KMS-11 (cell line): ENCODE measurements at regions not wholly inside any gene's neighbourhood (a gene's known extent, or its start where the extent isn't known, plus 50 kb on each side); places are given as distances from the start of the nearest gene placed in this dataset.

Experiments
- H2AFZ ChIP-seq: fragments of 200-600 bp; sonication (generic); 2 replicates; pipeline ENCODE4 v1.6.1; 2016; ENCODE audit warnings: antibody characterized with exemption, mixed run types, low read depth
- H3K27ac ChIP-seq: fragments of 200-600 bp; sonication (generic); 2 replicates; pipeline ENCODE4 v1.6.1; 2016; ENCODE audit warnings: mild to moderate bottlenecking, mixed run types
- H3K27me3 ChIP-seq: fragments of 200-600 bp; sonication (generic); 2 replicates; pipeline ENCODE4 v1.6.1; 2017; ENCODE audit warnings: mild to moderate bottlenecking, low read depth, mixed run types, moderate library complexity; ENCODE audit not compliant: insufficient read depth
- H3K36me3 ChIP-seq: fragments of 200-600 bp; sonication (generic); 2 replicates; pipeline ENCODE4 v1.6.1; 2017; ENCODE audit warnings: mild to moderate bottlenecking, mixed run types; ENCODE audit not compliant: insufficient read depth
- H3K4me1 ChIP-seq: fragments of 200-600 bp; sonication (generic); 2 replicates; pipeline ENCODE4 v1.6.1; 2016; ENCODE audit warnings: mild to moderate bottlenecking, low read depth, mixed run types; ENCODE audit not compliant: poor library complexity, severe bottlenecking
- H3K4me2 ChIP-seq: fragments of 200-600 bp; sonication (generic); 2 replicates; pipeline ENCODE4 v1.7.0; 2016; ENCODE audit warnings: mild to moderate bottlenecking, mixed run types
- H3K4me3 ChIP-seq: fragments of 200-600 bp; sonication (generic); IDR thresholded peaks from 2 replicates; pipeline ENCODE4 v1.6.1; 2017; ENCODE audit warnings: low read depth, low read length, mixed read lengths; ENCODE audit not compliant: insufficient read depth
- H3K79me2 ChIP-seq: fragments of 200-600 bp; sonication (generic); 2 replicates; pipeline ENCODE4 v1.6.1; 2016; ENCODE audit warnings: low read depth, mixed run types; ENCODE audit not compliant: insufficient read depth
- H3K9ac ChIP-seq: fragments of 200-600 bp; sonication (generic); 2 replicates; pipeline ENCODE4 v1.6.1; 2016; ENCODE audit warnings: mild to moderate bottlenecking, mixed run types
- H4K20me1 ChIP-seq: fragments of 200-600 bp; sonication (generic); 2 replicates; pipeline ENCODE4 v1.6.1; 2016; ENCODE audit warnings: mild to moderate bottlenecking, mixed run types; ENCODE audit not compliant: insufficient read depth
- CTCF ChIP-seq: fragments of 200-600 bp; sonication (generic); conservative IDR thresholded peaks from 2 replicates; pipeline ENCODE4 v1.6.1; 2017; ENCODE audit warnings: low read depth, mild to moderate bottlenecking, antibody characterized with exemption, low read length, moderate library complexity, mixed read lengths

- Histone ChIP-seq H3K9ac (no peak overlapping the region), H3K4me3 (no peak overlapping the region), H4K20me1 (no peaks in the 10 kb centered on the region), H3K79me2 (no peaks in the 10 kb centered on the region), H3K36me3 (no peaks in the 10 kb centered on the region), H3K4me2 (no peak overlapping the region), H3K4me1 (no peaks in the 10 kb centered on the region), H2AFZ (no peak overlapping the region), H3K27me3 (no peaks in the 10 kb centered on the region), H3K27ac (no peak overlapping the region)
- no peak for TF ChIP-seq CTCF
Observed at GRCh38 chr2:143946436-143947391, 573.2 kb downstream of the ZEB2 start.

DNA sequence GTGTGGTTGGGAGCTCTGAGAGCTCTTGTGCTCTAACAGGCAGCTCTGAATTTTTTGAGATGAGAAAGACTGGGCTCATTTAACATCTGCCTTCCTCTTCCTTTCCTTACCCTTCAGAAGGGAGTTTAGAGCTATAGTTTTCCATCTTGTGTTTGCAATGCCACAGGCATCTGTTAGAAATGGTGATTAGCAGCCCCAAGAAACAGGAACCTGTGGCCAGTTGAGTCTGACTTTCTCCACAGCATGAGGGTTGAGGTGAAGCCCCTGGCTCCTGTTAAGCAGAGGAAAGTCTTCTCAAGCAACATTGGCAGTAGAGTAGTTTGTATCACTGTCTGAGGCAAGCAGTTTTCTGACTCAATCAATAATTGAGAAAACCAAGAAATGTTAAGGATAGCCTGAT is 577.4 kb downstream of the ZEB2 start:
- no peak overlapping the region for H3K4me2 ChIP-seq
- TF ChIP-seq CTCF, result no peak
- no peaks in the 10 kb centered on the region for H3K79me2 ChIP-seq
- H3K27ac ChIP-seq, result no peak overlapping the region
- H3K4me3 ChIP-seq, result no peak overlapping the region
- H3K4me1 ChIP-seq, result no peaks in the 10 kb centered on the region
- no peaks in the 10 kb centered on the region for H3K27me3 ChIP-seq
- no peaks in the 10 kb centered on the region for H3K36me3 ChIP-seq
- no peaks in the 10 kb centered on the region for H4K20me1 ChIP-seq
- no peak overlapping the region for H2AFZ ChIP-seq
- H3K9ac ChIP-seq, result no peak overlapping the region

DNA sequence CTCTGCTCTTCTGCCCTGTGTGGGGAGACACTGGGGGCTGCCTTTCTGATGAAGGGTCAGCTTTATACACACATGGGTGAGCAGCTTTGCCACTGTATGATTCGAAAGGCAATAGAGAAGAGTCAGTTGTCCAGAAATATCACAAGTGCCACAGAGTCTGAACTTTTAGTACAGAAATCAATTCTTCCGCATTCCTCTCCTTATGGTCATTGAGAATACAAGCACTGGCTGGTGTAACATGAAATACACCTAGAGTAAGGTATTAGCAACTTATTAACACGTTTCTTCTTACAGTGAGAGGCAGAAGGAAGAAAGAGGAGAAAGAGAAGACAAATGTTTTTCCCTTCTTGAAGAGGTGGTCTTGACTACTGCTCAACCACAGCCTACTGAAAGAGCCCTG is 579.2 kb downstream of the ZEB2 start:
- Histone ChIP-seq H3K4me2 (no peak overlapping the region), H3K79me2 (no peaks in the 10 kb centered on the region), H3K4me3 (no peak overlapping the region), H2AFZ (no peak overlapping the region), H3K27ac (no peak overlapping the region), H3K4me1 (no peaks in the 10 kb centered on the region), H4K20me1 (no peaks in the 10 kb centered on the region), H3K9ac (no peak overlapping the region), H3K27me3 (no peaks in the 10 kb centered on the region), H3K36me3 (no peaks in the 10 kb centered on the region)
- no peak for TF ChIP-seq CTCF

- Histone ChIP-seq H3K27ac (no peak overlapping the region), H3K9ac (no peak overlapping the region), H3K27me3 (no peaks in the 10 kb centered on the region), H3K36me3 (no peaks in the 10 kb centered on the region), H3K4me1 (no peaks in the 10 kb centered on the region), H2AFZ (no peak overlapping the region), H3K79me2 (no peaks in the 10 kb centered on the region), H3K4me2 (no peak overlapping the region), H3K4me3 (no peak overlapping the region), H4K20me1 (no peaks in the 10 kb centered on the region)
- TF ChIP-seq CTCF, result no peak
Observed at GRCh38 chr2:143939626-143940330, 580.1 kb downstream of the ZEB2 start.
